Activated T-cell treated with anti-CD3 and anti-CD28 coated beads for 4 hours (primary cell): ENCODE measurements at regions not wholly inside any gene's neighbourhood (a gene's known extent, or its start where the extent isn't known, plus 50 kb on each side); places are given as distances from the start of the nearest gene placed in this dataset.

Experiments
- DNase-seq: peaks from one replicate; pipeline ENCODE4 v3.0.0-alpha.2; 2020

GRCh38 chr13:53537586-53537985 is 509.0 kb downstream of the OLFM4 start:
- no peak for DNase-seq

- DNase-seq, result no peak
Measured at GRCh38 chr13:53545340-53545941, 516.8 kb downstream of the OLFM4 start.

- no peak for DNase-seq
Measured at GRCh38 chr13:53560556-53560955, 531.9 kb downstream of the OLFM4 start.

- DNase-seq, result no peak
Measured at GRCh38 chr13:53562419-53562818, 533.8 kb downstream of the OLFM4 start.

GRCh38 chr13:53568491-53568890 is 539.9 kb downstream of the OLFM4 start:
- DNase-seq, result no peak

GRCh38 chr13:53569453-53569852 is 540.8 kb downstream of the OLFM4 start:
- no peak for DNase-seq

GRCh38 chr13:53601113-53601512 is 572.5 kb downstream of the OLFM4 start:
- no peak for DNase-seq

- DNase-seq, result no peak
Measured at GRCh38 chr13:53605326-53605725, 576.7 kb downstream of the OLFM4 start.

- no peak for DNase-seq
Measured at GRCh38 chr13:53612200-53612599, 583.6 kb downstream of the OLFM4 start.

- DNase-seq, result no peak
Measured at GRCh38 chr13:53622456-53622855, 593.8 kb downstream of the OLFM4 start.

GRCh38 chr13:53623146-53623545 is 594.5 kb downstream of the OLFM4 start:
- no peak for DNase-seq

GRCh38 chr13:53631511-53631910 is 602.9 kb downstream of the OLFM4 start:
- DNase-seq, result no peak

GRCh38 chr13:53638040-53638439 is 609.4 kb downstream of the OLFM4 start:
- no peak for DNase-seq

GRCh38 chr13:53642306-53642705 is 613.7 kb downstream of the OLFM4 start:
- DNase-seq, result no peak

GRCh38 chr13:53648673-53649072 is 620.1 kb downstream of the OLFM4 start:
- DNase-seq, result no peak

- DNase-seq, result no peak
Measured at GRCh38 chr13:53672005-53672404, 643.4 kb downstream of the OLFM4 start.

GRCh38 chr13:53683146-53683545 is 654.5 kb downstream of the OLFM4 start:
- no peak for DNase-seq

GRCh38 chr13:53683608-53684007 is 655.0 kb downstream of the OLFM4 start:
- no peak for DNase-seq

GRCh38 chr13:53691417-53691816 is 662.8 kb downstream of the OLFM4 start:
- DNase-seq, result no peak

- DNase-seq, result no peak
Measured at GRCh38 chr13:53694814-53695532, 666.4 kb downstream of the OLFM4 start.

GRCh38 chr13:53703371-53704080 is 674.9 kb downstream of the OLFM4 start:
- no peak for DNase-seq

- no peak for DNase-seq
Measured at GRCh38 chr13:53719281-53719680, 690.7 kb downstream of the OLFM4 start.

GRCh38 chr13:53732664-53733063 is 704.1 kb downstream of the OLFM4 start:
- no peak for DNase-seq

GRCh38 chr13:53743906-53744305 is 715.3 kb downstream of the OLFM4 start:
- DNase-seq, result no peak
